NT2/D1 (cell line): ENCODE measurements at regions not wholly inside any gene's neighbourhood (a gene's known extent, or its start where the extent isn't known, plus 50 kb on each side); places are given as distances from the start of the nearest gene placed in this dataset.

Experiments
- SUZ12 ChIP-seq: IDR thresholded peaks from 2 replicates; pipeline ENCODE4 v1.6.1; 2011; ENCODE audit not compliant: insufficient read length, insufficient read depth; ENCODE audit errors: extremely low read depth
- ZNF274 ChIP-seq: IDR thresholded peaks from 2 replicates; pipeline ENCODE4 v1.6.1; 2011; ENCODE audit warnings: mild to moderate bottlenecking, low read depth, low read length

DNA sequence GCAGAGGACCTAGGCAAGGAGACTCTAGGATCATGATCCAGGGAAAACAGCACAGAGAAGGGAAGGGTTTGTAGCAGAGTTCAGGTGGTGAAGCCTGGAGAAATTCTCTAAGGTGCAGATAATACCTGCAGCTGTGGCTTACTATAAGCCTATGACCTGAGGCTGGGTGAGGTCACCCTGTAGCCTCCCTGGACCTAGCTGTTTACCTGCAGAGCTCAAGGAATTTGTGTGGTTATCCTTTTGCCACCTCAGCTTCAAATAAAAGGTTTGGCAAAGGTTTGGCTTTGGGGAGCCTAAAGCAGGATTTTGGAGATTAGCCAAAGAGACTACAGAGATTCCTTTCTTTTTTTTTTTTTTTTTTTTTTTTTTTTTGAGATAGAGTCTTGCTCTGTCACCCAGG lies 79.5 kb upstream of the ZNF648 start:
- TF ChIP-seq SUZ12 = no peak
- no peak for TF ChIP-seq ZNF274
